CD8-positive, alpha-beta memory T cell (primary cell): ENCODE measurements at regions not wholly inside any gene's neighbourhood (a gene's known extent, or its start where the extent isn't known, plus 50 kb on each side); places are given as distances from the start of the nearest gene placed in this dataset.

ENCODE experiments used
- CTCF ChIA-PET: fragments of 350-600 bp; sonication (Branson Sonifier 250); formaldehyde crosslinking; loops from one replicate; lab custom pipeline; 2021; ENCODE audit warnings: antibody characterized with exemption; lab: Charles Lee
- POLR2A ChIA-PET: fragments of 350-600 bp; sonication (Branson Sonifier 250); formaldehyde crosslinking; loops from one replicate; lab custom pipeline; 2021; ENCODE audit warnings: antibody characterized with exemption; lab: Charles Lee
- DNase-seq, 5 donors: peaks; one replicate each; pipeline versions ENCODE4 v3.0.0 to v3.0.0-alpha.2; 2020 to 2022; ENCODE audit warnings: mixed read lengths in 1 of 5
- H3K27ac ChIP-seq: one replicate; pipeline ENCODE4 v1.7.0; 2013; ENCODE audit warnings: low read depth, mild to moderate bottlenecking, low read length, moderate library complexity
- H3K27me3 ChIP-seq: 2 replicates; pipeline ENCODE4 v1.7.0; 2013; ENCODE audit warnings: low read length, mild to moderate bottlenecking; ENCODE audit not compliant: insufficient read depth, poor library complexity, severe bottlenecking
- H3K36me3 ChIP-seq: 2 replicates; pipeline ENCODE4 v1.7.0; 2013; ENCODE audit warnings: mild to moderate bottlenecking, low read length, moderate library complexity; ENCODE audit not compliant: insufficient read depth
- H3K4me1 ChIP-seq: 2 replicates; pipeline ENCODE4 v1.7.0; 2013; ENCODE audit warnings: mild to moderate bottlenecking, low read length, moderate library complexity; ENCODE audit not compliant: insufficient read depth
- H3K4me3 ChIP-seq: 2 replicates; pipeline ENCODE4 v1.7.0; 2013; ENCODE audit warnings: mild to moderate bottlenecking, low read length
- H3K9me3 ChIP-seq: 2 replicates; pipeline ENCODE4 v1.7.0; 2013; ENCODE audit warnings: mild to moderate bottlenecking, low read length
- H3K27ac Mint-ChIP-seq, 8 donors: one replicate each; pipeline ENCODE4 v1.8.0; 2020 to 2021; ENCODE audit warnings: mixed read lengths in 8 of 8, mild to moderate bottlenecking in 6 of 8, inconsistent platforms in 3 of 8, moderate library complexity in 3 of 8
- H3K27me3 Mint-ChIP-seq, 2 donors: one replicate each; pipeline ENCODE4 v1.8.0; 2020 to 2021; ENCODE audit warnings: mixed read lengths in 2 of 2, mild to moderate bottlenecking in 1 of 2, moderate library complexity in 1 of 2
- H3K36me3 Mint-ChIP-seq, 3 donors: one replicate each; pipeline ENCODE4 v1.8.0; 2020 to 2021; ENCODE audit warnings: mixed read lengths in 3 of 3, inconsistent platforms in 1 of 3, mild to moderate bottlenecking in 1 of 3
- H3K4me1 Mint-ChIP-seq, 3 donors: one replicate each; pipeline ENCODE4 v1.8.0; 2020 to 2021; ENCODE audit warnings: mixed read lengths in 3 of 3, inconsistent platforms in 1 of 3, mild to moderate bottlenecking in 1 of 3
- H3K4me3 Mint-ChIP-seq, 7 donors: one replicate each; pipeline ENCODE4 v1.8.0; 2020 to 2021; ENCODE audit warnings: mixed read lengths in 7 of 7, mild to moderate bottlenecking in 6 of 7, moderate library complexity in 4 of 7, inconsistent platforms in 2 of 7
- H3K9me3 Mint-ChIP-seq, 5 donors: one replicate each; pipeline ENCODE4 v1.8.0; 2020 to 2022; ENCODE audit warnings: mixed read lengths in 5 of 5, mild to moderate bottlenecking in 3 of 5, moderate library complexity in 2 of 5, inconsistent platforms in 1 of 5

DNA sequence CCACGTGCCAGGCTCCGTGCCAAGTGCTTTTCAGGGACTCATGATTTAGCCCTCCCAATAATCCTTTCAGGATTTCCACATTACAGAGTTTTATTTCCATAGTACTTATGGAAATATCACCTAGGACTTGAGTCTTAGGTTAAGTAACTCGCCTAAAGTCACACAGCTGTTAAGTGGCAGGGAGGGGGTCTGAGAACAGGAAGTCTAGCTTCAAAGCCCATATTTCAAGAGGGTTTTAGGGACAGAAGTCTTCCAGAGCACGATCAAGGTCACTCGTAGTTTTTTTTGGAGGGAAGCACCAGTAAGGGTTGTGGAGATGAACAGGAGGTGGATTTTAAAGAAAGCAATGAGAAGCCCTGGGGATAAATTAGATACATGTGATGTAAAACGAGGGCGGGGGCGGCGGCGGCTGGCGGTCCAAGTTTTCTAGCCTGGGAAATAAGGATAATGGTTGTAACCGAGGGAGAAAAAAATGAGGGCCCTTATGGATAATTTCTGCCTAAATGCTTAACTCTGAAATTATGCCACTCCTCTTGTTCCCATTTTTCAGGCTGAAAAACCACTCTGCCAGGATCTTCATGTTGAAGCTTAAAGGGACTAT lies 192.6 kb upstream of the FOXN3 start:
- peaks cover 0 to 6% (median 0%) of the 10 kb centered on the region in 5 donors for H3K9me3 Mint-ChIP-seq

DNA sequence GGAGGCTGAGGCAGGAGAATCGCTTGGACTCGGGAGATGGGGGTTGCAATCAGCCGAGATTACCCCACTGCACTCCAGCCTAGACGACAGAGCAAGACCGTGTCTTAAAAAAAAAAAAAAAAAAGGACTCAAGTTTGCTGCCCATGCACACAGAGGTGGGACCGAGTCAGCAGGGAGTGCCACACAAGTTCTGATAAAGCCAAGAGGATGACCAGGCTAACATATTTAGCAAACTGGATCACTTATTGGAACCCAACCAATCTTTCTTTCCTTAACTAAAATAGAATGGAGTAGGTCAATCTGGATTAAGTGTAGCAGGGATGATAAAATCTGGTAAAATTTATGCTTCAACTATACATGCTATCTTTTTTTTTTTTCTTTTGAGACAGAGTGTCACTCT lies 190.4 kb upstream of the FOXN3 start:
- H3K27ac ChIP-seq: no peak overlapping the region
- DNase-seq: no peak
- no peaks in the 10 kb centered on the region for H3K9me3 ChIP-seq
- H3K4me3 ChIP-seq: no peak overlapping the region
- no peaks in the 10 kb centered on the region for H3K27me3 ChIP-seq
- H3K4me1 ChIP-seq: peaks cover 38% of the 10 kb centered on the region
- Mint-ChIP-seq H3K9me3 (peaks cover 0 to 6% (median 0%) of the 10 kb centered on the region in 5 donors), H3K27me3 (no peaks in the 10 kb centered on the region), H3K36me3 (peaks cover 9 to 42% (median 11%) of the 10 kb centered on the region in 3 donors), H3K27ac (peak overlapping the region in 1 of 8 donors; percentile 61), H3K4me1 (peaks cover 65 to 88% (median 81%) of the 10 kb centered on the region in 3 donors), H3K4me3 (no peak overlapping the region)
- ChIA-PET CTCF (no interaction called here), POLR2A (interaction anchor here (0.7 kb wide), 1 partner anchor 17 kb away, joined by 11 read pairs; no protein-coding TSS in a partner anchor)
- no peaks in the 10 kb centered on the region for H3K36me3 ChIP-seq

More for the DNA sequence above, 192.6 kb upstream of the FOXN3 start:
- no peak overlapping the region for H3K4me3 ChIP-seq
- no peak overlapping the region for H3K27ac ChIP-seq
- H3K27me3 Mint-ChIP-seq: no peaks in the 10 kb centered on the region
- H3K36me3 Mint-ChIP-seq: peaks cover 9 to 39% (median 15%) of the 10 kb centered on the region in 3 donors
- no peak overlapping the region for H3K4me3 Mint-ChIP-seq
- peak overlapping the region in 3 of 8 donors; percentile 15 to 97 (median 79) for H3K27ac Mint-ChIP-seq
- no peaks in the 10 kb centered on the region for H3K9me3 ChIP-seq
- H3K4me1 ChIP-seq: peaks cover 38% of the 10 kb centered on the region
- ChIA-PET CTCF (interaction anchor here (0.6 kb wide), 1 partner anchor 139 kb away, joined by 3 read pairs; no protein-coding TSS in a partner anchor), POLR2A (no interaction called here)
- DNase-seq: no peak
- H3K4me1 Mint-ChIP-seq: peaks cover 64 to 86% (median 84%) of the 10 kb centered on the region in 3 donors
- no peaks in the 10 kb centered on the region for H3K36me3 ChIP-seq
- no peaks in the 10 kb centered on the region for H3K27me3 ChIP-seq

DNA sequence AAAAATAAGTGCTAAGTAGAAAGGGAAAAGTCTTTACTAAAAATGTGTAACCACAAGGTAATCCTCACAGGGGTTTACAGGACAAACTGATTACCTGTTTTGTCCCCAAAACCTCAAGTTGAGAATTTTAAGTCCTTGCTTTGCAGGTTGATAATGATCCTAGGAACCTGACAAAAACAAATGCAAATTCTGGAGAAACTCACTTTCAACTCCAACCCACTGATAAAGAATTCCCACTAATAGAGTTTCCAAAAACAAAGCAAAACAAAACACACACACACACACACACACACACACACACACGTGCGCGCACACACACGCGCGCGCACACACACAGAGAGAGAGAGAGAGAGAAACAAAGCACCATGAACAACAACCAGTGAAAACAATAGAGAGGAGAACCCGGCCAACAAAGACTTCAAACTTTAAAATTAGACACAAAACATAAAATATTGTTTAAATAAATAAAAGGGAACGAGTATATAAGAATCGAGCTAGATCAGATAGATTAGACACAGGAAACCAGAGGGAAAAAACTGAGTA lies 187.0 kb upstream of the FOXN3 start:
- peaks cover 2% of the 10 kb centered on the region for H3K36me3 ChIP-seq
- Mint-ChIP-seq H3K27ac (peak overlapping the region in 7 of 8 donors; percentile 3 to 70 (median 56)), H3K4me3 (peak overlapping the region in 6 of 7 donors; percentile 5 to 57 (median 33)), H3K27me3 (no peaks in the 10 kb centered on the region), H3K4me1 (peaks cover 61 to 86% (median 72%) of the 10 kb centered on the region in 3 donors), H3K9me3 (peaks cover 11 to 18% (median 12%) of the 10 kb centered on the region in 5 donors), H3K36me3 (peaks cover 14 to 47% (median 25%) of the 10 kb centered on the region in 3 donors)
- no peaks in the 10 kb centered on the region for H3K27me3 ChIP-seq
- no peak overlapping the region for H3K27ac ChIP-seq
- no peak for DNase-seq
- peaks cover 4% of the 10 kb centered on the region for H3K9me3 ChIP-seq
- ChIA-PET CTCF (no interaction called here), POLR2A (no interaction called here)
- H3K4me1 ChIP-seq: peaks cover 33% of the 10 kb centered on the region
- H3K4me3 ChIP-seq: no peak overlapping the region

DNA sequence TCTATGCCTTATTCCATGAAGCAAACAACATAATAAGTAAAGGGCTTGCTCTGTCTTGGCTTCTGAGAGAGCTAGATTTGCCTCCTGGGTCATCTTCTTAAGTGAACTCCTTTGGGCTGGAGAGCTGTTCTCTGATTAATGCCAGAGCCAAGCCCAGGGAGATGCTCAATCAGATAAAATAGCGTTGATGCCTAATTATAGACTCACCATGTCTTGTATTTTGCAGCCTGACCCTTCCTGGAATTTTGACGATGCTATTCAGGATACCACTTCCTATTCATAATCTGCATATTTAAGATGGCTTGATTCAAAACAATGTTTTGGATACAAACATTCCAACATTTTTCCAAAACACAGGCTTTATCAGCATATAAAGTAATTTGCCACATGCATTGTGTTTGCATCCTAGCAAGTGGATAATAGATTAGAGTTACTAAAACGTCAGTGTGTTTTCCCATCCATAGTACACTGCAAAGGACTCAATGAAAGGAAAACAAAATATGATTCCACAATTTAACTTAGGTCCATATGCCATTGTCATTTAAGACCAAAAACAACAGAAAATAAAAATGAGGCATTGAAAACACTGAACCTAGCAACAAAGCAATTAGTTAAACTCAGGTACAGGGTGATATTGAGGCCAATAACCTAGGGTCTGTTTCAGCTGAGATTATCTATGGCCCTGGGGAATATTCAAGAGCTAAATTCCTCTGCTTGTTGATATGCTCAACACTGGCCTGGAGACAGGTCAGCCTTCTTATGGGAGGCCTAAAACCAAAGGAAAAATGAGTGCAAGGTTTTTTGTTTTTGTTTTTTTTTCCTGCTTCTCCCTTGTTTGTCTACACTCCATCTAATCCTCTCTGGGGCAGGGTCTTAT lies 184.2 kb upstream of the FOXN3 start:
- H3K27me3 ChIP-seq: no peaks in the 10 kb centered on the region
- Mint-ChIP-seq H3K4me3 (peak overlapping the region in 1 of 7 donors; percentile 15), H3K27ac (peak overlapping the region in 1 of 8 donors; percentile 42), H3K4me1 (peaks cover 51 to 61% (median 55%) of the 10 kb centered on the region in 3 donors), H3K36me3 (peaks cover 16 to 51% (median 50%) of the 10 kb centered on the region in 3 donors), H3K27me3 (no peaks in the 10 kb centered on the region), H3K9me3 (peaks cover 22 to 36% (median 29%) of the 10 kb centered on the region in 5 donors)
- H3K4me1 ChIP-seq: peaks cover 27% of the 10 kb centered on the region
- ChIA-PET POLR2A (no interaction called here), CTCF (interaction anchor here (0.5 kb wide), 1 partner anchor 424 kb away, joined by 3 read pairs; no protein-coding TSS in a partner anchor)
- H3K36me3 ChIP-seq: peaks cover 6% of the 10 kb centered on the region
- H3K4me3 ChIP-seq: no peak overlapping the region
- peaks cover 10% of the 10 kb centered on the region for H3K9me3 ChIP-seq
- no peak overlapping the region for H3K27ac ChIP-seq
- no peak for DNase-seq

DNA sequence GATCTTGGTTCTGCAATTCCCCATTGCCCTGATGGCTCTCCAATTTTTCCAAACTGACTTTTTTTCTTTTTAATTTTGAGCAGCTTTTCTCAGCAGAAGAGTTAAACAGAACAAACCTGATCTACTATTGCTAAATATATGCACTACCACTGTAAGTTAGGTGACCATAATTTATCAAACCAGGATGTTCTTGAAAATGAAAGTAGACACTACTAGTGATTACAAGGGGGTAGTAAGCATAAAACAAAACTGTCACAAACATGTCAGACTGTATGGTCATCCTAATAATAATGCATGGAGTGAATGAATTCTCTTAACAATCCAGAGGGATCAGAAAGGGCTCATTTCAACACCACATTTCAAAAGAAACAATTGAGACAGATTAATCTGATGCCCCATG lies 183.0 kb upstream of the FOXN3 start:
- Mint-ChIP-seq H3K36me3 (peaks cover 14 to 55% (median 49%) of the 10 kb centered on the region in 3 donors), H3K27ac (peak overlapping the region in 5 of 8 donors; percentile 26 to 72 (median 34)), H3K27me3 (no peaks in the 10 kb centered on the region), H3K4me3 (peak overlapping the region in 1 of 7 donors; percentile 24), H3K4me1 (peaks cover 44 to 53% (median 44%) of the 10 kb centered on the region in 3 donors), H3K9me3 (peaks cover 22 to 33% (median 29%) of the 10 kb centered on the region in 5 donors)
- no peak overlapping the region for H3K27ac ChIP-seq
- H3K4me3 ChIP-seq: no peak overlapping the region
- peaks cover 10% of the 10 kb centered on the region for H3K9me3 ChIP-seq
- ChIA-PET CTCF (no interaction called here), POLR2A (no interaction called here)
- peaks cover 6% of the 10 kb centered on the region for H3K36me3 ChIP-seq
- no peak for DNase-seq
- peaks cover 24% of the 10 kb centered on the region for H3K4me1 ChIP-seq
- H3K27me3 ChIP-seq: no peaks in the 10 kb centered on the region

DNA sequence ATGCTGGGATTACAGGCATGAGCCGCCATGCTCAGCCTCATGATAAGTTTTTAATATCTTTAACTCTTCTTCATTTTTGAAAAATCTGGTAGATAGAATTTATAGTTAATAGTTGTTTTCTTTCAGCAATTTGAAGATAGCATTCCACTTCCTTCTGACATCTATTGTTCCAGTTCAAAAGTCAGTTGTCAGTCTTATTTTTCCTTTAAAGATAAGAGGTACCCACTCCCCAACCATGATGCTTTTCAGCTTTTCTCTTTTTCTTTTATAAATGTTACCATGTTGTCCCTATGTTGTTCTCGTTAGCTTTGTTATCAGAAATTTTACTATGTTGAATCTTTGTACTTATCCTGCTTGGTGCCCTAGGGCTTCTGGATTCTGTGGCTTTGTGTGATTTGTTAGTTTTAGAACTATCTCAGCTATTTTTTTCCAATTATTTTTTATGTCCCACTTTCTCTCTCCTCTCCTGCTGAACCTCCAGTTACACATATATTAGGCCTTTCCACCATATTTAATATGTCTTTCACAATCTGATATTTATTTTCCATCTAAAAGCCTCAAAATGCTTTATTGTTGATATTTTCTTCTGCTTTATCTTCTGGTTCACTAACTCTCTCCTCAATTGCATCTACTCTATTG lies 181.6 kb upstream of the FOXN3 start:
- H3K4me3 Mint-ChIP-seq: peak overlapping the region in 1 of 7 donors; percentile 8
- H3K9me3 ChIP-seq: peaks cover 10% of the 10 kb centered on the region
- ChIA-PET CTCF (interaction anchor here (1.4 kb wide), 1 partner anchor 18 kb away, joined by 3 read pairs; no protein-coding TSS in a partner anchor), POLR2A (no interaction called here)
- H3K4me1 Mint-ChIP-seq: peaks cover 30 to 48% (median 31%) of the 10 kb centered on the region in 3 donors
- H3K4me1 ChIP-seq: peaks cover 10% of the 10 kb centered on the region
- no peak for DNase-seq
- no peak overlapping the region for H3K4me3 ChIP-seq
- no peaks in the 10 kb centered on the region for H3K27me3 ChIP-seq
- peak overlapping the region in 1 of 8 donors; percentile 36 for H3K27ac Mint-ChIP-seq
- no peak overlapping the region for H3K27ac ChIP-seq
- peaks cover 6% of the 10 kb centered on the region for H3K36me3 ChIP-seq
- H3K9me3 Mint-ChIP-seq: peaks cover 22 to 31% (median 30%) of the 10 kb centered on the region in 5 donors
- peaks cover 19 to 64% (median 58%) of the 10 kb centered on the region in 3 donors for H3K36me3 Mint-ChIP-seq
- no peaks in the 10 kb centered on the region for H3K27me3 Mint-ChIP-seq

DNA sequence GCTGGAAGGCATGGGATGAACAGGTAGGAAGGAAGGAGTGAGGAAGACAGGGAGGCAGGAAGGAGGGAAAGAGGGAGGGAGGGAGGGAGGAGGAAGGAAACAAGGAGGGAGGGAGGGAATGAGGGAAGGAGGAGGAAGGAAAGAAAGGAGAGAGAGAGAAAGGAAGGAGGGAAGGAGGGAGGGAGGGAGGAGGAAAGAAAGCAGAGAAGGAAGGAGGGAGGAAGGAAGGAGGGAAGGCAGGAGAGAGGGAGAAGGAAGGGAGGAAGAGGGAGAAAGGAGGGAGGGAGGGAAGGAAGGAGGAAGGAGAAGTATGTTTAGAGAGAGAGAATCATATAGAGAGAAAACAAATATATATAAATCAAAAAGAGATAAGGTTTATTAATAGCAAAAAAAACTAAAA lies 175.9 kb upstream of the FOXN3 start:
- ChIA-PET POLR2A (no interaction called here), CTCF (no interaction called here)
- Mint-ChIP-seq H3K27me3 (no peaks in the 10 kb centered on the region), H3K4me1 (peaks cover 48 to 61% (median 51%) of the 10 kb centered on the region in 3 donors), H3K27ac (peak overlapping the region in 2 of 8 donors; percentile 37 to 76), H3K36me3 (peaks cover 25 to 70% (median 51%) of the 10 kb centered on the region in 3 donors), H3K9me3 (peaks cover 4 to 26% (median 13%) of the 10 kb centered on the region in 5 donors), H3K4me3 (no peak overlapping the region)
- peaks cover 3% of the 10 kb centered on the region for H3K36me3 ChIP-seq
- H3K4me3 ChIP-seq: no peak overlapping the region
- no peak overlapping the region for H3K27ac ChIP-seq
- H3K4me1 ChIP-seq: peaks cover 12% of the 10 kb centered on the region
- H3K9me3 ChIP-seq: no peaks in the 10 kb centered on the region
- H3K27me3 ChIP-seq: no peaks in the 10 kb centered on the region
- DNase-seq: no peak
